EL (cell line): ENCODE measurements at regions not wholly inside any gene's neighbourhood (a gene's known extent, or its start where the extent isn't known, plus 50 kb on each side); places are given as distances from the start of the nearest gene placed in this dataset.

Experiments used
- DNase-seq: peaks from one replicate; pipeline ENCODE4 v3.0.0-alpha.2; 2016

DNA sequence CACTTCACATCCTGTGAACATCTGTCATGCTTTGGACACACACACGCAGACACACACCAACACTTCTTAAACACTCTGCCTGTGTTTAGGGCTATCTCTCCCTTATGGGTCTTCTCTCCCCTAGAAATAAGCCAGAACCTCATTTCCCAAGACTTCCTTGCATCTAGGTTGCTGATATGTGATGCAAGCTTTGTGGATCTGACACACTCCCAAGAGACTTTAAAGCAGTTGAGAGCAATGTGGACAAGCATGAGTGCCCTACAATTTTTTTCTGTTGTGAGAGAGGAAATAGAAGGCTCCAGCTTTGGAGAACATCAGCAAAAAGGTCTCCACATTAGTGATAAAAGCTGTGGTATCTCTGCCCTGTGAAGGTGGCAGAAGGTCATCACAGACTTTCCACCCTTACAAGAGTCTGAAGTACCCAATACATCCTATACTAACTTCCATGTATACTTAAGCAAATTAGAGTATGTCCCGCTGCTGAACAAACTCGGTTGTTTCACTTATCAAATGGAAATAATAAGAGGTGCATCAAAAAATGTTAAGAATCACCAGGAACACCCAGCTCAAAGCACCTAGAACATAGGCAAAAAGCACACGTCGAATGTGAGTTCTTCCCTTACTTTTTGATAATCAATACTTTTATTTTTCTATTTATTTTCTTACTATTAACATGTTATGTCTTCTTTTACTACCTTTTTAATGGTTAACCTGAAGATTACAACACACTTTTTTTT is 267.6 kb downstream of the SETD4 start:
- no peak for DNase-seq

DNA sequence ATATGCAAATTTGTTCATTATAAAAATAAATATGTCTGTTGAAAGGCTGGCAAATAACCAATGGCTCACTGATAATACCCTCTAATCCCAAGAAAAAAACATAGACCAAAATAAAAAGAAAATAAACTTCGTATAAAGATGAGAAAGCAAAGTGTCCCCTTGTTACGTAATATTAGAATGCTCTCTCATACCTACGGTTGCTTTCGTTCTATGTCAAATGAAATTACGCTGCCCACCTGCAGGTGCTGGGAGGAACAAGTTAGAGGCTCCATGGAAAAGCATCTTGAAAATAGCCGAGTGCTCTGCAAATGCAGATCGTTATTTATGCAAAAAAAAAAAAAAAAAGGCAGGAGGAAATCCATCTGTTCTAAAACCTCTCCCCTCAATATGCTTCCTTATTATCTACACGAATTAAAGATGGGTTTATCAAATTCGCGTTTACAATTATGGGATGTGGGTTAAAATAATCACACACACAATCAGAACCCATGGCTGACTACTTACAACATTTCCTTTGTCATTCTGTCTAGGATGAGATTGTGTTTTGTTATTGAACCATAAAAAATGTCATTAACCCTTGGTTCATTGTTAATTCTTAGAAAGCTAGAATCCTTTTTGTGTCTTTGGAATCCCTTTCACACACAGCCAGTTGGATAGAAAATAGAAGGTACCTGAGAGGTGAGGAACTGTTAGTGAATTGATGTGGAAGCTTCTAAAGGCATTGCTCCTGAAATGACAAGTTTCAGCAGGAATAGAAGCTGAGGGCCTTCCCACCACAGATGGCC is 268.6 kb downstream of the SETD4 start:
- DNase-seq, result no peak

DNA sequence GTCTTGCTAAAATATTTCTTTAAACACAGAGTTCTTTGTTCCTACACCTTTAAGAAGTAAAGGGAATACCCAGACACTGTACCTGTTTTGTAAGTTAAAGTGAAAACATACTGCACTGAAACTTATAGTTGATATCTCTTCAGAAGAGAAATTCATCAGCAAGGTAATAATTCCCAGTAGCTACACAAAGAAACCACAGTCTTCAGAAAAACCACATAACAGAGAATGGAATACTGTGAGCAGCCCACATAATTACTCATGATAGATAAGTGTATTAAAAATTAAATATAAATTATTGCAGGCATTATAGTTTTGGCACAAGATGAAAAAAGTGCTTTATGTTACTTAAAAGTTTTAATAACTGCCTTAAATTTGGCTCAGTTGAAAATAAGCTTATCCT is 276.6 kb downstream of the SETD4 start:
- DNase-seq, result no peak

DNA sequence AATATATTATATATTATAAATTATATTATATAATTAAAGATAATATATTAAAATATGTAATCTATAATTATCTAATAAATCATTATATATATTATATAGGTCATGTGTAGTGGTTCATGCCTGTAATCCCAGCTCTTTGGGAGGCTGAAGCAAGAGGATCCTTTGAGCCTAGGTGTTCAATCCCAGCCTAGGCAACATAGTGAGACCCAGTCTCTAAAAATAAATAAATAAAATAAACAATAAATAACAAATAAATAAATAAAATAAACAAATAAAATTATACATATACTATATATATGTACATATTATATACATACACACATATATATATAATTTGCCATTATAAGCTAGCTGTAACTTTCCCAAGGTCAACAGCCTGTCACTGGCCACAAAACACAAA is 277.7 kb downstream of the SETD4 start:
- DNase-seq, result no peak

DNA sequence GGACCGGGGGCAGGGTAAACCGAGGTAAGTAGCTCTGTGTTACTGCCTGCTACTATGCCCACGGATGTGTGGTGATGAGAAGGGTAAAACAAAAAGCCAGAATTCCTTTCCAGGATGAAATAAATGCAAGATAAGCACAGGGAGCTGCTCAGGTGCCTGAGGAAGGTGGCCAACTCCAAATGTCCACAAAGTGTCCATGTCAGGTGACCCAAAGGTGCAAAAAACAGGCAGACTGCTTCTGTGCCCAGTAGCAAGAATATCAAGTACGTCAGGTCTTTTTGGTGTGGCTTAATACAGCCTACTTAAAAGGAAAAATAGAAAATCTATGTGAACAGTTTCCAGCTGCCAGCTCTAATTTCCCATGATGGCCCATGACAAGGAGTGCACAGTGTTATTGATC is 279.3 kb downstream of the SETD4 start:
- DNase-seq, result no peak

DNA sequence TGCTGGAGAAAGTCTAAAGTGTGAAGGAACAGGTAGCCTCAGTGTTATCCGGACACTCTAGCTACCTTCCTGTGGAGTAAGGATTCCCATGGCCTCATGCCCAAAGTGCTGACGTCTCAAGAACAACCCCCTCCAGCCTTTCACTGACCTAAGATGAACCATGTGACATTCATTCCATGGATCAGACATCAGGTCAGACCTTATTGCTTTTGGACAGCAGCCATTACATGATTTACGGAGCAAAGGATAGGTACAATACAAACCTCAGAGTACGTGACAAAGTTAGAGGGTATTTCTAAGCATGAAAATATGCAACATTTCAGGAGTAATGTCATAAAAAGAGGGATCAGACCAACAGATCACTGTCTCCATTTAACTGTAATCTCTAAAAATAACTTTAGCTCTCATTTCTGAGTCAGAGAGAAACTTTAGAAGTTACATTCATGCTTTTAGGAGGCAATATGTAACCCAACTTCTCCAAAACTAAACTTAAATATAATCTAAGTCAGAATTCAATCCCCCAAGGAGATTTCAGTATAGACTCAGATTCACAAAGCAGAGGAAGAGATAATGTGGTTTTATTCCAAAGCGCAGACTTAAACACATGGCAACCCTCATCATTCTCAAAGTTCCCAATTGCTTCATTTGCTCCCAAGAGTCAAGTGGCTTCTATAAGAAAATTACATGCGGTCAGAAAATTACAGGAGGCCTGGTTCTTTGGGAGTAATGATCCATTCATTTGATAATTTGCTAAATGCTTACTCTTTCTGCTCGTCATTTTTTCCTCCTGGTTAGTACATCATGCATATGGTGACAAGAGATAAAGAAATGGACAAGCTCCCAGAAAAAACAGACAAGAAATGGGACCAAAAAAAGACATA is 280.4 kb downstream of the SETD4 start:
- peak; percentile 95 for DNase-seq

DNA sequence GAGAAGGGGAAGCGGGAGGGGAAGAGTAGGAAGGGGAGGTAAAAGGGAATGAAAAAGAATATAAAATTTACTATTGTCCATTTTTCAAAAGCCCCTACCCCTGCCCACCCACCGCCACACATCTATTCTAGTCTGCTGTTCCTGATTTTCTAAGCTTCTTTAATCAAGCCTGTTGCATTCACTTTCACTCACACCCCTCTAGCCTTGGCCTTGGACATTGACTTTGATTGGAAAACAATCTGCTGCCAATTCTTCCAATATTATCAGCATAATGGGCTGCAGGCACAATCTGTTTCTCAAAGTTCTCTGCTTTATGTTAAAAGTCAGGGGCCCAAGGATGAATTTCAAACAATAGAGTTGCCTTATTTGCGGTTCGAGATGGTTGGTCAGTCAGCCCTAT is 281.2 kb downstream of the SETD4 start:
- DNase-seq, result no peak

DNA sequence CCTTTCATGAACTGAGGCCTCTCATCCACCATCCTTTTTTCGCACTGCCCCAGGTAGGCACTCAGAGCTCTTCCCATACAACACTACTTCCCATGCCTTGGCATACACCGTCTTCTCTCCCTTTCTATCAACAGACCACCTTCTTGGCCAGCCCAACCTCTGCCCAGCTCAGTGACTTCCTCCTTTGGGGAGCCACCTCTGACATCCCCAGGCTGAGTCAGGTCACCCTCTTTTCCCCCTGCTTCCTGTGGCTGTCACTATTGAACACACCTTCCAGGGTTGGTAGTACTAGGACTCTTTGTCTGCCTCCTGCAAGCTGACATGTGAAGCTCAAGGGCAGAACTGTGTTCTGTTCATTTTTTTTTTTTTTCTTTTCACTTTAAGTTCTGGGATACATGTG is 283.2 kb downstream of the SETD4 start:
- DNase-seq, result no peak

DNA sequence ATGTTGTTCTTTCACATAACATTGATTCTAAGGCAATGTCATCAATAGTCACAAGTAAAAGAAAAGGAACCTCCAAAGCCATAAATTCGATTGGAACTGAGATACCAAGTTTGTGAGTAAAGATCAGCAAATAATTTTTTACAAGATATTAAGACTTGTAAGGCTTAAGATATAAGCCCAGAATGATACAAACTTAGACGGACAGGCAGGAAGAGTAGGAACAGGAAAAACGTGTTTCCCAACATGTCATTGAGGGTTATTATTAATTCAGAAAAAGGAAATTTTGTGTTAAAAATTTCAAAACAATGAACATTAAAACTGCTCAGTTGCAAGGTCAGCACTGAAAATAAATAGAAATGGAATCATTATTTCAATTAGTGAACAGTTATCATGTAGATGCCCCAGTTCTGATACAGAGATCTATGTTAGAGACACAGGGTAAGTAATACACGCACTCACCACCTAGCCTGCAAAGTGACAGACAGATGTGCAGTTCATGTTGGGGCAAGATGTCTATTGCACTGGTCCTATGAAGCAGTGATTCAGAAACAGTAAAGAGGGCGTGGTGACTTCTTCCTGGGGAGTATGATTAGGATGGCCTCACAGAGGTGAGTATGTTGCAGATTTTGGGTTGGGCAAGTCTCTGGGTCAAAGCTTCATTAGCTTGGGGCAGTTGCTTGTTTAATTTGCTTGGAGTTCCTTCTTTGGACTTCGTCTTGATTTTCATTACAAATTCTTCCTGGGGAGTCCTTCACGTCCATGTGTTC is 284.4 kb downstream of the SETD4 start:
- no peak for DNase-seq

DNA sequence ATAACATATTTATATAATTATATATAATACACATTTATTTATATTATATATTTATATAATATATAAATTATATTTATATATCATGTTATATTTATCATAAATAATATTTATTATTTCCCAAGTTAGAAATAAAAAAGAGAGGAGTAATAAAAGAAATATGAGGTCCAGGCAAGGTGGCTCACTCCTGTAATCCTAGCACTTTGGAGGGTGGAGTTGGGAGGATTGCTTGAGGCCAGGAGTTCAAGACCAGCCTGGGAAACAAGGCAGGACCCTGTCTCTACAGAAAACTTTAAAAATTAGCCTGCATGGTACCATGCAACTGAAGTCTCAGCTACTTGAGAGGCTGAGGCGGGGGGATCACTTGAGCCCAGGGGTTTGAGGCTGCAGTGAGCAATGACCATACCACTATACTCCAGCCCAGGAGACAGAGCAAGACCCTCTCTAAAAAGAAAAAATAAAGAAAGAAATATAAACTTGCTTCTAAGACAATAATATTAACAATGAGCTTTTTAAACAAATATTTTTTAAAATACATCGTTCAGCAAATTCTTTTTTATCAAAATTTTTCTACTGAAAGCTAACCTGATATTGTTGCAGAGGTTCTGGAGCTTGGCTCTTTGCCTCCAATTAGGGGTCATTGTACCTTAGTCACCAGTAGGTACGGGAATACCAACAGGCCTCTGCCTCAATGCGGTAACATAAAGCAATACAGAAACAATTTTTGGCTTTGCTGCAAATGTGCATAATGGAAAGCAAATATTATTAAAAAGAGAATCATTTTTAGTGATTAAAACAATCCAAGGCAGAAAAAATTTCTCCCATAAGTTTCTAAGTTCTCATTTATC is 290.0 kb downstream of the SETD4 start:
- no peak for DNase-seq

DNA sequence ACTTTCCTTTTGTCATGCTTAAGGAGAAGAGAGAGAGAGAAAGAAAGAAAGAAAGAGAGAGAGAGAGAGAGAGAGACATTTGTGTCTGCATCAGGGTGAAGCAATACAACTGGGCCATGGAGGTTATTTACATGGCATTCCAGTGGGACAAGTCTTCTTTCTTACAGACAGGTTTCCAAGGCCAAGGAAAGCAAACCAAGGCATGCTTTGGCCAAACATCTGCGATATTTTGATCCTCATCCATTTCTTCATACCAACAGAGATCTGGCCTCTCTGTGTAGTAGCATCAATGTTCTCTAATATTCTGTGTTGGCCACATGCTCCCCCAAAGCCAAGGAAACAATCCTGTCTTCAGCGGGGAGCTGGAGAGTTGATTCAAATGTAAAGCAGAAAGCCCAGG is 292.1 kb downstream of the SETD4 start:
- DNase-seq, result no peak

DNA sequence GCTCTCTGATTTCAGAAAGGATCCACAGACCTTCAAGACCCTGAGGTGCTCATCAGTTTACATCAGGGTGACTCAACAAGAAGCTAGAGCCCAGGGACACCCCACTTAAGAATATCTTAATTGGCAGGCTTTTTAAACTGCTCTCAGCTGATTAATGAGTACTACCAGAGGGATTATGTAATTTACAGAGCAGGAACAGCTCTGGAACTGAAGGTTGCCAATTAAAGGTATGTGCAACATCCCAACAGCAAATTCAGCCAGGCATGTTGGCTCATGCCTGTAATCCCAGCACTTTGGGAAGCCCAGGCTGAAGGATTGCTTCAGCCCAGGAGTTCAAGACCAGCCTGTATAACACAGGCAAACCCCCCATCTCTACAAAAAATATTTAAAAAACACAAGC is 295.7 kb downstream of the SETD4 start:
- DNase-seq, result no peak

DNA sequence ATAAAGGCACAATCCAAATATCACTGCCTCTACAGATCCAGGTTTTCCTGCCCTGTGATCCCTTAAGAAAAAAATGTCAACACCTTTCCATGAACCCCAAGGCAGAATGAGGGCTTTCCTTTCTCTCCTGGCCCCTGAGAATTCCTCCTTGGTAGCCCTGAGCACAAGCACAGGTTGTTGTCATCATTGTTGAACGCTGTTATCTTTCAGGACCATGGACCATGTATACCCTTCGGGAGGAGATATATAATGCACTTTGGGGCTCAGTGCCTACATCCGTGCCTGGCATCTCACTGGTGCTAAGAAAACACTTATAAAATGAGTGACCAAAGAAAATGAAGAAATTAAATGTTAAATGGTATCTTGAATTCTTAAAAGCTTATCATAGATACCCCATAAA is 296.2 kb downstream of the SETD4 start:
- no peak for DNase-seq

DNA sequence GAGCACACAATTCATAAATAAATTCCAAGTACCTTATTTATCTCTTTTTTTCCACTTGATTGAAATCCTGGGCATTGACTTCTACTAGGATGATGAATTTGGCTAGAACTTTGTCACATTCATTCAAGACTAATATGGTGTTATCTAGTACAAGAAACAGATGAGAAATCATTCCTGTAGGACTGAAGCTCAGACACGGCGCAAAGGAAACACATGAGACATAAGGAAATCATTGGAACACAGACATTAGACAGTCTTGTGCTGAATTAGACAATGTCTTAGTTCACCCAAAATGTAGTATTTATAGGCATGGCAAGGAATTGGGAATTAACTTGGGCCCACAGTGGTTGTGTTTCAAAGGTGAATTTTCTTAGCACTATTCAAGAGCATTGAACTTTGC is 305.7 kb downstream of the SETD4 start:
- DNase-seq, result no peak

DNA sequence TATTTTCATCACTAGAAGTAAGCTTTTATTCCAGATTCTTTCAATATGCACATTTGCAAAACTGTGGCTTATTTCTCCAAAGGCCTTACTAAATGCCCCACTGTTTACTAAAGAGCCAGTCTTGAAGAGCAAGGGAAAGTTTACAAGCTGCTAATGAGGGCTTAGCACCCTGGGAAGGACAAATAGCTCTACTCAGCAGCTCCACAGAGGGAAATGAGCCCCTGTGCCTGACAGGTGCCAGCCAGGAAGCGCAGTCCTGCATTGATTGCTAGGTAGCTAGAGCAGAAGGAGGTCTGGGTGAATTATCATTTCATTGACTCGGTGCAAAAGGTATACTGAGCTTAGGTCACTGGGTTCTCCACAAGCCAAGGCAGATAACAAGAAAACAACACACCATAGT is 307.0 kb downstream of the SETD4 start:
- no peak for DNase-seq

DNA sequence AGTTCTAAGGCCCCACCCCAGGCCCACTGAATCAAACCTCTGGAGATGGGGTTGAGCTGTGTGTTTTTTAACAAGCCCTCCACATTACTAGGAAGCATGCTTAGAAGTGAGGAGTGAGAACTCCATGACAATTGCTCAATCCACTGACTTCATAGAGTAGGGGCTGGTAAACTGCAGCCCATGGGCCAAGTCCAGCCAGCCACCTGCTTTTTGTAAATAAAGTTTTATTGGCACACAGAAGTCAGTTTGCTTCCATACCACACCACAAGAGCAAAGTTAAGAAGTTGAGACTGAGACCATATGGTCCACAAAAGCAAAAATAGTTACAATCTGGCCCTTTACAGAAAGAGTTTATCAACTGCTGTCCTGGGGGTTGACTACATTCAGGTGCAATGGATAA is 309.2 kb downstream of the SETD4 start:
- no peak for DNase-seq

DNA sequence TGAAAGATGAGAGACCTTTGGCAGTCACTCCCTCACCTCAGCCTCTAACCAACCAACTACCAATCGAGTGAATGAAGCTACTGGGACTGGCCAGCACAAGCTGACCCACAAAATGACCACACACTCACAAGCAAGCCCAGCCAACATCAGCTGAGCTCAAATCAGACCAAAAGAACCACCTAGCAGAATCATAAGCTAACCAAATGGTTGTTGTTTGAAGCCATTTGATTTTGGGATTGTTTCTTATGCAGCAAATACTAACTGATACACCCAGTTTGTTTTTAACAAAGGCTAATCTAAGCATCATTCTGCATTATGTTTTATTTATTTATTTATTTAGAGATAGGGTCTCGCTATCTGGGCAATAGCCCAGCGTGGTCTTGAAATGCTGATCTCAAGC is 310.4 kb downstream of the SETD4 start:
- DNase-seq, result no peak

DNA sequence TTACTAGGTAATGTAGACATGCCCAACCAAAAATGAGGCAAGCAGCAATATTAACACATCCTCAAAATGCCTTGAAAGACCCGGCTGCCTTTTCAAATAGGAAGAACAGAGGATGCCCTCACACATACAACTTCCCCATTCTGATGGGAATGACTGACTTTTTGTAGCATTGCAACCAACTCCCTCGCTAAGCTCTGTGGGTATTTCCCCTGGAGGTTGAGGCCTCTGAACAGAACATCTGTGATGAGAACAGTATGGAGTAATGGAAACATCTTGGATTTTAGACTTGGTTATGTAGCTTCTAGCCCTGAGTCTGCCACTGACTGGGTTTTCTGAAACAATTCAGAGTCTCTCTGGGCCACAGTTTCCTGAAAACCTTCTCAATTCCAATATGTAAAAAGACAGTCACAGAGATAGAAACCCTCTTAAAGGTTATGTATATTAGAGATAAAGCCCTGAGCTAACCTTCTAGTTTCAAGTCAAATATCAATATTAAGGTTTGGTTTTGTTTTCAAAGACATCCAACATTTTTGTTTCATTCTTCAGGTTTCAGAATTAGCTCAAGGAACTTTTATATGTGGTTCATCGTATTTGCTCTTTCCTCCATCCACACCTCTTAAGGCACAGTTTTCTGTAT is 311.5 kb downstream of the SETD4 start:
- no peak for DNase-seq

DNA sequence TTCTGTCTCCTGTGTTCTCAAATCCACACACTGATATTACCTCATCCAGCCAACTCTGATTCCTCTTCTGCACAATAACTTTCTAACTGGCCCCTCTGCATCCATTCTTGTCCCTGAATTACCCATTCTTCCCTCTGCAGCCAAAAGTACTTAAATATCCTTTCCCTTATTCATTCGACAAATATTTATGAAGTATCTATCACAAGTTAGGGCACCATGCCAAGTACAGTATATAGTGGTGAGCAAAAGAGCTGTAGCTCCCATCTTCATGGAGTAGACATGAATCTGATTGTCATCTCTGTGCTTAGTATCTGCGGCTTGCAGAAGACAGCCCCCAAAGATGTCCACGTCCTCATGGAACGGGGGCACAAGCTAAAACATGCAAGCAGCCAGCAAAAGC is 316.8 kb downstream of the SETD4 start:
- DNase-seq, result peak; percentile 73

DNA sequence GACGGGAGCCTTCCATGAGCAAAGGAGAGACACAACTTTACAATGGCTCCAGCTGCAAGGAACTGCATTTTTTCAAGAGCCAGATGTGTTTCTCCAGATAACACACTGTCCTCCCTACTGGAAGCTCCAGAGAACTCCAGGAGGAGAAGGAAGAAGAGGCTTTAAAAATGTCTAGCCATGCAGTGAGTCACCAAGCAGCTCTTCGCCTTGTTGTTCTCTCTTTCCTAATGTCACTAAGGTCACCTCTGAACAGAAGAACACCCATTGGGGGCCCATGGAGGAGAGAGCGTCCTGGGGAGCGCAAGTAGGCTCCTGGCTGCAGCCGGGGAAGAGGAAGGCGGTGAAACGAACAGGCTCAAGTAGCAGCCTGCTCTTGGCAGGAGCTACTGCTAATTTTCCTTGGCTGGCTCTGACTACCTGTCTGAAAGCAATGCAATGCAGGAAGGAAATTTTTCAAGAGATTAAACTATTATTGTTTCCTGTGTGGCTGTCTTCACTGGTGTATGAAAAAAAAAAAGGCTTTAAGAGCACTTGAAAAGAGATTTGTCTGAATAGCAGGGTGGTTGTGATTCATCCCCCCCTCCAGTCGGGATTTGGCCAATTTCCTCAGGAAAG is 321.9 kb downstream of the SETD4 start:
- peak; percentile 18 for DNase-seq

DNA sequence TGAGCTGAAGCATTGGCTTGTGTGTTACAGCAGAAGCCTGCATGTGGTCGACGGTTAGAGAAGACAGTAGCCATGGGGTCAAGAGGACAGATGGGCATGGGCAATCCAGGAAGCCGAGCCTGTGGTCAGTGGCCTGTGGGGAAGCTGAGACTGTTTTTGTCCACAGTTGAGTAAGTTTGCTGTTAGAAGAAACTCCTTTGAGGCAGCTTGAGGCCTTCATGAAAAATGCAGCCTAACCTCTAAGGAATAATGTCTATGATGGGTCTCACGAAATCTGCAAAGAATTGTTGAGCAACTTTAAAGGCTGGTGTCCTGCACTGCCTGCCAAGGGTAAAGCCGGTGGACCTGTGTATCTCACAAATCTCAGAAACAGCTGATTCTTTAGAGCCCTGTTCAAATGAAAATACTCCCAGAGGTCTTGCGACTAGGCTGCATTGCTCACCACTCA is 322.4 kb downstream of the SETD4 start:
- DNase-seq, result peak; percentile 18
